PC-9 (cell line): ENCODE measurements at regions not wholly inside any gene's neighbourhood (a gene's known extent, or its start where the extent isn't known, plus 50 kb on each side); places are given as distances from the start of the nearest gene placed in this dataset.

Source experiments
- BruUV-seq: library from RNA; stranded (reverse); fragments of 400-500 nt; replicated peaks from 2 replicates; lab custom pipeline; 2021; lab: Mats Ljungman, UMichigan
- CTCF ChIA-PET: fragments of 300-600 bp; sonication (Branson Sonifier 250); formaldehyde crosslinking; loops from one replicate; lab custom pipeline; 2022; ENCODE audit warnings: antibody characterized with exemption; lab: Charles Lee
- POLR2A ChIA-PET: fragments of 300-600 bp; sonication (Branson Sonifier 250); formaldehyde crosslinking; loops from one replicate; lab custom pipeline; 2022; ENCODE audit warnings: antibody characterized with exemption; ENCODE audit not compliant: unreplicated experiment; lab: Charles Lee
- DNase-seq, 2 experiments: peaks; one replicate each; pipeline versions ENCODE4 v3.0.0 to v3.0.0-alpha.2; 2015 to 2022; ENCODE audit warnings: mixed read lengths in 1 of 2
- H2AFZ ChIP-seq: fragments of 200-600 bp; sonication (generic); 2 replicates; pipeline ENCODE4 v1.8.1; 2017; ENCODE audit warnings: antibody characterized with exemption
- H3F3A ChIP-seq: fragments of 200-600 bp; sonication (generic); 2 replicates; pipeline ENCODE4 v1.8.1; 2017; ENCODE audit warnings: antibody characterized with exemption, mild to moderate bottlenecking, low read depth; ENCODE audit not compliant: insufficient read depth
- H3K27ac ChIP-seq: fragments of 200-600 bp; sonication (generic); 2 replicates; pipeline ENCODE4 v1.6.1; 2016; ENCODE audit warnings: mixed run types
- H3K27me3 ChIP-seq: fragments of 200-600 bp; sonication (generic); 2 replicates; pipeline ENCODE4 v1.6.1; 2016; ENCODE audit warnings: low read depth, mixed run types; ENCODE audit not compliant: insufficient read depth
- H3K36me3 ChIP-seq: fragments of 200-600 bp; sonication (generic); 2 replicates; pipeline ENCODE4 v1.6.1; 2016; ENCODE audit warnings: low read depth, mixed run types
- H3K4me1 ChIP-seq: fragments of 200-600 bp; sonication (generic); replicated peaks from 2 replicates; pipeline ENCODE4 v1.6.1; 2016; ENCODE audit warnings: mixed run types; ENCODE audit not compliant: insufficient read depth
- H3K4me2 ChIP-seq: fragments of 200-600 bp; sonication (generic); 2 replicates; pipeline ENCODE4 v1.6.1; 2017; ENCODE audit warnings: mixed run types
- H3K4me3 ChIP-seq: fragments of 200-600 bp; sonication (generic); 2 replicates; pipeline ENCODE4 v1.6.1; 2016; ENCODE audit warnings: mixed run types
- H3K79me2 ChIP-seq: fragments of 200-600 bp; sonication (generic); 2 replicates; pipeline ENCODE4 v1.6.1; 2017; ENCODE audit warnings: low read depth, mixed run types
- H3K9me2 ChIP-seq: fragments of 200-600 bp; sonication (generic); 2 replicates; pipeline ENCODE4 v1.8.1; 2017; ENCODE audit warnings: mild to moderate bottlenecking; ENCODE audit not compliant: insufficient read depth
- H3K9me3 ChIP-seq: fragments of 200-600 bp; sonication (generic); 2 replicates; pipeline ENCODE4 v1.8.1; 2016; ENCODE audit warnings: low read depth; ENCODE audit not compliant: insufficient read depth
- H4K20me1 ChIP-seq: fragments of 200-600 bp; sonication (generic); 2 replicates; pipeline ENCODE4 v1.8.1; 2017; ENCODE audit not compliant: insufficient read depth
- EZH2 ChIP-seq: fragments of 200-600 bp; sonication (generic); IDR thresholded peaks from 2 replicates; pipeline ENCODE4 v1.8.0; 2017; ENCODE audit warnings: antibody characterized with exemption, low read depth
- intact Hi-C: fragments of 100-400 bp; cut with micrococcal nuclease; formaldehyde crosslinking; loops from one replicate; pipeline ENCODE4 v1.10.0; 2022; ENCODE audit not compliant: unreplicated experiment
- TF ChIP-seq, protein P1 (sequence below): fragments of 200-600 bp; sonication (generic); conservative IDR thresholded peaks from 2 replicates; pipeline ENCODE4 v1.6.1; 2017; ENCODE audit warnings: mixed run types, antibody characterized with exemption, mild to moderate bottlenecking, moderate library complexity

DNA sequence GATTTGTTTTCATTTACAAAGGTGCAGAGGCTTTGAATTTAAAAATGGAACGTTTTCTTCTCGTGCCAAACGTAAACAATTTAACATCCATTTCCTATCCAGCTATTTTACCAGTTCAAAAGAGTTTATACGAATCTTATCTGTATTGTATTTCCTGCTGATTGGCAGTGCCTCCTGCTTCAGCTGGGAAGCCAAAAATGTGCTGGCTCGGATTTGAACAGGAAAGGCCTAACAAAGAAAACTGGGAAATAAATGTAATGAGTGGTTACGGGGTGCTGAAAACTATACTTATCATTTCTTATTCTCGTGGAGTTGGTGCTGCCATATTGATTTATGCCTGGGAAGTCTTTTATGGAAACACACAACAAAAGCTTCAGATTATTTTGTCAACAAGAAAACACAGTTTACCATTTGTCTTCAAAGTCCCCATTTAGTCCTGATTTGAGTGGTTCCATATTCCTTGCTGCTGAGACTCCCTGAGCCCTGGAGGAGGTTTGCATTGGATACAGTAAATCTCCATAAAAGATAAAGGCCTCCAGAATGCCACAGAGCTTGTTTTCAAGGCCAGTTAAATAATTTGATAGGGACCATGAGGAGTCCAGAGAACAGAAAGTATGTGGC is 507.4 kb downstream of the RASEF start:
- H3K36me3 ChIP-seq, result no peaks in the 10 kb centered on the region
- no peak overlapping the region for H3K4me3 ChIP-seq
- POLR2A ChIA-PET, result no interaction called here
- DNase-seq, result no peak
- H3K79me2 ChIP-seq, result no peaks in the 10 kb centered on the region
- H3K4me1 ChIP-seq, result no peaks in the 10 kb centered on the region
- CTCF ChIA-PET, result no interaction called here
- H3F3A ChIP-seq, result no peaks in the 10 kb centered on the region
- H3K27me3 ChIP-seq, result no peaks in the 10 kb centered on the region
- no peak overlapping the region for H3K27ac ChIP-seq
- H2AFZ ChIP-seq, result no peak overlapping the region
- TF ChIP-seq, protein P1, sequence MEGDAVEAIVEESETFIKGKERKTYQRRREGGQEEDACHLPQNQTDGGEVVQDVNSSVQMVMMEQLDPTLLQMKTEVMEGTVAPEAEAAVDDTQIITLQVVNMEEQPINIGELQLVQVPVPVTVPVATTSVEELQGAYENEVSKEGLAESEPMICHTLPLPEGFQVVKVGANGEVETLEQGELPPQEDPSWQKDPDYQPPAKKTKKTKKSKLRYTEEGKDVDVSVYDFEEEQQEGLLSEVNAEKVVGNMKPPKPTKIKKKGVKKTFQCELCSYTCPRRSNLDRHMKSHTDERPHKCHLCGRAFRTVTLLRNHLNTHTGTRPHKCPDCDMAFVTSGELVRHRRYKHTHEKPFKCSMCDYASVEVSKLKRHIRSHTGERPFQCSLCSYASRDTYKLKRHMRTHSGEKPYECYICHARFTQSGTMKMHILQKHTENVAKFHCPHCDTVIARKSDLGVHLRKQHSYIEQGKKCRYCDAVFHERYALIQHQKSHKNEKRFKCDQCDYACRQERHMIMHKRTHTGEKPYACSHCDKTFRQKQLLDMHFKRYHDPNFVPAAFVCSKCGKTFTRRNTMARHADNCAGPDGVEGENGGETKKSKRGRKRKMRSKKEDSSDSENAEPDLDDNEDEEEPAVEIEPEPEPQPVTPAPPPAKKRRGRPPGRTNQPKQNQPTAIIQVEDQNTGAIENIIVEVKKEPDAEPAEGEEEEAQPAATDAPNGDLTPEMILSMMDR, result no peak
- no peak for TF ChIP-seq EZH2
- no peaks in the 10 kb centered on the region for H4K20me1 ChIP-seq
- no peaks in the 10 kb centered on the region for H3K9me2 ChIP-seq
- no TSS peak for BruUV-seq
- H3K4me2 ChIP-seq, result no peak overlapping the region
- H3K9me3 ChIP-seq, result no peaks in the 10 kb centered on the region
- intact Hi-C loops, result no loop called here

DNA sequence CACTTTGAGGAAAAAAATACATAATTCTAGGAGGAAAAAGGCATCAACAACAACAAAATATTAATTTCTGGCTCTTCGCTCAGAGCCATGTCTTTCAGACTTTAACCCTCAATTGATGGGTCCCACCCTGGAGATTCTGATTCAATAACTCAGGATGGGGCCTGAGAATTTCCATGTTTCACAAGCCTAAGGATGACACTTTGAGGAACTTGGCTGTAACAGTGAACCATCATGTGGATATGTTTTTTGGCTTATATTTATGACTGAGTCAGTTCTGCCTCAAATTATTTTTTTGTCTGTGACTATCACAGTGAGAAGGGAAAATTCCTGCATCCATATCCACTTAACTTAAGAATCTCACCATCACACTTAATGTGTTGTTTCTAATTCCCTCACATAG is 504.6 kb downstream of the RASEF start:
- intact Hi-C loops, result no loop called here
- ChIA-PET CTCF (no interaction called here), POLR2A (no interaction called here)

DNA sequence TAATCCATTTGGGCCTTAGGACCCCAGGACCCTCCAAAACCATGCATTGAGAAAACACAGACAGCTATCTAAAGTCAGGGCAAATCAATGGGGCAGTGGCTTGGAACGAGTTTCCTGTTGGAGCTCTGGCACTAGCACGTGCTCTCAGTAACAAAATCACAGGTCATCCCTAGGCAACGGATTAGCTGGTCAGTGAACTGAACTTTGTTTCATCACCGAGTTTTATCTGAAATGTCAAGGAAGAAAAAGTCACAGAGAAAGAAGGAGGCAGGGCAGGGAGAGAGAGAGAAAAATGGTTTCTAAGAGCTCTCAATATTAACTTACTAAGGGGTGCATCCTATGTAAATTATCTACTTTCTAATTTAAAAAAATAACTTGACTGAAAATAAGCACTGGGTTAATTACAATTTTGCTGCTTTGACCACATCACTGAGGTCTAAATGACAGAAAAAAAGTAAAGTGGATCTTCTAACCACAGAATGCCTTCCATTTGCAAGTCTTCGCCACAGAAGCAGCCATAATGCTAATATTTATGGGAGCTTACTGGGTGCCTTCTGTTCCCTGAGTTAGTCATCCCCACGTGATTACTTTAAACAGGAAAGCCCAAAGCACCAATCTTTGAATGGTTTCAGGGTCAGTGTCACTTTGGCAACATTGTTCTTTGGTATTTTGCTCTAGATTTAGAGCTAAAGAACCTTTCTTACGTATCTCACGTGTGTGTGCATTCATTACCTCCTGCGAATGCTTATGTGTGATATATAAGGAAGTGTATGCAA is 503.9 kb downstream of the RASEF start:
- Histone ChIP-seq H3K4me2 (no peak overlapping the region), H3K27me3 (no peaks in the 10 kb centered on the region), H3K79me2 (no peaks in the 10 kb centered on the region), H3K36me3 (no peaks in the 10 kb centered on the region), H2AFZ (no peak overlapping the region), H3K9me2 (no peaks in the 10 kb centered on the region), H3K4me1 (no peaks in the 10 kb centered on the region), H3F3A (no peaks in the 10 kb centered on the region), H3K9me3 (no peaks in the 10 kb centered on the region), H3K4me3 (no peak overlapping the region), H4K20me1 (no peaks in the 10 kb centered on the region), H3K27ac (no peak overlapping the region)
- no peak for DNase-seq
- BruUV-seq, result no TSS peak
- intact Hi-C loops, result no loop called here
- ChIA-PET POLR2A (interaction anchor here (0.6 kb wide), 1 partner anchor 117 kb away, joined by 5 read pairs; no protein-coding TSS in a partner anchor), CTCF (no interaction called here)
- TF ChIP-seq EZH2, result no peak

More for the DNA sequence above, 504.6 kb downstream of the RASEF start:
- no peak overlapping the region for H3K4me2 ChIP-seq
- no peaks in the 10 kb centered on the region for H3K9me2 ChIP-seq
- H3K36me3 ChIP-seq, result no peaks in the 10 kb centered on the region
- no peak overlapping the region for H2AFZ ChIP-seq
- no peaks in the 10 kb centered on the region for H3F3A ChIP-seq
- H3K79me2 ChIP-seq, result no peaks in the 10 kb centered on the region
- H3K27ac ChIP-seq, result no peak overlapping the region
- no peaks in the 10 kb centered on the region for H3K4me1 ChIP-seq
- H3K27me3 ChIP-seq, result no peaks in the 10 kb centered on the region
- no peaks in the 10 kb centered on the region for H4K20me1 ChIP-seq
- DNase-seq, result no peak
- no TSS peak for BruUV-seq
- no peak for TF ChIP-seq EZH2
- TF ChIP-seq, protein P1, result no peak
- H3K9me3 ChIP-seq, result no peaks in the 10 kb centered on the region
- H3K4me3 ChIP-seq, result no peak overlapping the region
